Common myeloid progenitor, CD34-positive (primary cell): ENCODE measurements at regions not wholly inside any gene's neighbourhood (a gene's known extent, or its start where the extent isn't known, plus 50 kb on each side); places are given as distances from the start of the nearest gene placed in this dataset.

ENCODE experiments used
- CTCF ChIA-PET: fragments of 350-600 bp; sonication (Branson Sonifier 250); formaldehyde crosslinking; loops from one replicate; lab custom pipeline; 2021; ENCODE audit warnings: antibody characterized with exemption; lab: Charles Lee
- POLR2A ChIA-PET: fragments of 350-600 bp; sonication (Branson Sonifier 250); formaldehyde crosslinking; loops from one replicate; lab custom pipeline; 2021; ENCODE audit warnings: antibody characterized with exemption; lab: Charles Lee
- DNase-seq, 3 donors: peaks; one replicate each; pipeline versions ENCODE4 v3.0.0 to v3.0.0-alpha.2; 2013
- H3K27ac ChIP-seq, 2 experiments: 1 replicate in 1 of 2; 2 replicates in 1 of 2; pipeline ENCODE4 v1.7.0; 2013; ENCODE audit warnings: inconsistent platforms in 2 of 2, low read length in 2 of 2, mild to moderate bottlenecking in 2 of 2, low read depth in 1 of 2, moderate library complexity in 1 of 2; ENCODE audit not compliant: severe bottlenecking in 2 of 2, insufficient read depth in 1 of 2, poor library complexity in 1 of 2
- H3K27me3 ChIP-seq, 5 experiments: replicated peaks in 2 of 5; 1 replicate in 3 of 5; 2 replicates in 2 of 5; pipeline versions ENCODE4 v1.6.1 to v1.7.0; 2013; ENCODE audit warnings: low read length in 4 of 5, mild to moderate bottlenecking in 2 of 5, moderate library complexity in 2 of 5, inconsistent platforms in 1 of 5; ENCODE audit not compliant: insufficient read depth in 5 of 5, control insufficient read depth in 4 of 5
- H3K36me3 ChIP-seq, 4 experiments: 1 replicate in 2 of 4; 2 replicates in 2 of 4; pipeline versions ENCODE4 v1.6.1 to v1.7.0; 2013; ENCODE audit warnings: low read length in 3 of 4, control low read depth in 1 of 4, mild to moderate bottlenecking in 1 of 4; ENCODE audit not compliant: control insufficient read depth in 4 of 4, insufficient read depth in 4 of 4
- H3K4me1 ChIP-seq, 4 experiments: 1 replicate in 3 of 4; 2 replicates in 1 of 4; pipeline versions ENCODE4 v1.6.1 to v1.7.1; 2013; ENCODE audit warnings: low read length in 3 of 4, mild to moderate bottlenecking in 3 of 4, control low read depth in 1 of 4, inconsistent platforms in 1 of 4, moderate library complexity in 1 of 4; ENCODE audit not compliant: control insufficient read depth in 4 of 4, insufficient read depth in 4 of 4; ENCODE audit errors: control extremely low read depth in 1 of 4
- H3K4me3 ChIP-seq, 7 experiments: 1 replicate in 4 of 7; 2 replicates in 3 of 7; pipeline versions ENCODE4 v1.5.1 to v1.7.0; 2013; ENCODE audit warnings: mild to moderate bottlenecking in 7 of 7, low read length in 6 of 7, moderate library complexity in 6 of 7, inconsistent platforms in 2 of 7, low read depth in 2 of 7, control low read depth in 1 of 7; ENCODE audit not compliant: insufficient read depth in 4 of 7, control insufficient read depth in 1 of 7; ENCODE audit errors: extremely low read depth in 1 of 7
- H3K9me3 ChIP-seq, 5 experiments: 1 replicate in 4 of 5; 2 replicates in 1 of 5; pipeline versions ENCODE4 v1.6.1 to v1.7.1; 2013; ENCODE audit warnings: low read length in 4 of 5, mild to moderate bottlenecking in 2 of 5, inconsistent platforms in 1 of 5, low read depth in 1 of 5, moderate library complexity in 1 of 5; ENCODE audit not compliant: control insufficient read depth in 4 of 5, insufficient read depth in 2 of 5; ENCODE audit errors: control extremely low read depth in 1 of 5
- WGBS: methylation state at CpG from one replicate; pipeline ENCODE4 v1.1.5; 2013; ENCODE audit not compliant: insufficient coverage; 5-methylcytosine and 5-hydroxymethylcytosine counted together

DNA sequence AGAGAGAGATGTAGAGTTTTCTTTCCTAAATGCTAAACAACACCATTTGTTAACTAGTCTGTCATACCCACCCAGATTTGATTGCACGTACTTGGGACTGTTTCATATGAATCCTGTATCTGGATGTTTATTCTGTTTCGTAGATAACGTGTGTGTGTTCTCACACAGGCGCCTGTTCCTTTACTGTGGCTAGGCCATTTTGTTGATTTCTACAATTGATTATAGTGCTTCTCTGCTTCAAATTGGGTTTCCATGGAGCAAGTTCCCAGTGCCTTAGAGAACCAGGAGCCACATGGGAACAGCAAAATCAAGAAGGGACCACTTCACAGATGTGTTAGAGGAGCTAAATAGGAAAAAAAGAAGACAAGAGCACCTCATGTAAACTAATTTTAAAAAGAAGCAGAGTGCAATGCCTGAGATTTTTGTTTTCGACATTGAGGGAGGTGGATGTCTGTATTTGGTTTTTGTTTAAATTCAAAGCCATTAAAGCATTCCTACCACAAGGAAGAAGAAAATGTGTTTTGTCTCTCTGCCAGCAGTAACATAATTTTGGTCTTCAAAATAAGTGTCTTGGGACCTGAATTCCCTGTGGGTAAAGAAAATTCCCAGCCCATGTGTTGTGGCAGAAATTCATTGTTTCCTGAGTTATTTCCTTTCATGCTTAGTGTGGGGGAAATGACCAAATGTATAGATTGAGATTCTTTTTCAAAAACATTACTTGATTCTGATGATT, 424.0 kb upstream of the C2CD4B start:
- H3K36me3 ChIP-seq, result no peaks in the 10 kb centered on the region
- DNase-seq, result no peak
- H3K4me1 ChIP-seq, result no peaks in the 10 kb centered on the region
- WGBS, result no CpG with 5 or more reads among the region's 5 CpGs
- H3K27ac ChIP-seq, result no peak overlapping the region
- POLR2A ChIA-PET, result no interaction called here
- no peaks in the 10 kb centered on the region for H3K9me3 ChIP-seq
- H3K4me3 ChIP-seq, result no peak overlapping the region
- CTCF ChIA-PET, result no interaction called here
- H3K27me3 ChIP-seq, result no peaks in the 10 kb centered on the region

DNA sequence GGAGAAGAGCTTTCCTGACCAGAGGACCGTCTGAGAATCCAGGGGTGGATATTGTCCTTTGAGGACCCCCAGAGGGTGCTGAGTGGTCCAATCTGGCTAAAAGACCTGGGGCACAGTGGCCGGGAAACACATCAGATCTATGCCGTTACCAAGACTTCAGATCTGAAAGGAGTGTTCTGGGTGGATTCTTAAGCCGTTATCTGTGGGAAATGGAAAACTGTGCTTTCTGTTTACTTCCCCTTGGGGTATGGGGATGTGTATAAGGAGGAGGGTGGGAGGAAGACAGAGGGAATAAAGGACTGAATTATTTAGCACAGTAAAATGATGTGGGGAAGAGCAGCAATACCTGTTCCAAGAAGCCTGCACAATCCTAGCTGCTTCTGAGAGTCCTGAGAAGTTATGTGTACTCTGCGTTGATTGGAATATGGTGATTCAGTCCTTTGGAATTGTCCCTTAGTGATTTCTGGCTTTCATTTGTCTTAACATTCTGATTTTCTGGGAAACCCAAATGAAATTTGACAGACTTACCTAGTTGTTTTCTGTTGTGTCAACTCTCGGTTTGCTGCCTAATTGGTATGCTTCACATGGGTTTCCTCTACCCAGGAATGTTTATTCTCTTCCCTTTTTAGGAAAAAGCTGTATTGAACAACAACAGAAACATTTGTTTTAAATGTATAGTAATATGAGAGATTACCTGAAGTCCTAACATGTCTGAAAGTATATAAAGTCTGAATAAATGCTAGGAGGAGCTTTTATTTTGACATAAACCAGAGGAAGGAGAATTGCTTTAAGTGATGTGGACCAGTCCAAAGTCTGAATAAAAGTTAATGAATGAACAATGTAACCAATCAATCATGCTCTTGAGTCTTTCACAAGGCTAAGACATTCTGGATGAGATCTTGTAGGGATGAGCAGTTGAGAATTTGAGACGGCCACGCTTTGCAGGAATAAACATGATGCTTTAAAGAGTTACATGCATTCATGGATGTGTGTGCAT, 427.1 kb upstream of the C2CD4B start:
- no peaks in the 10 kb centered on the region for H3K27me3 ChIP-seq
- POLR2A ChIA-PET, result no interaction called here
- H3K4me1 ChIP-seq, result no peaks in the 10 kb centered on the region
- no peak overlapping the region for H3K4me3 ChIP-seq
- no peaks in the 10 kb centered on the region for H3K36me3 ChIP-seq
- CTCF ChIA-PET, result no interaction called here
- H3K27ac ChIP-seq, result no peak overlapping the region
- no peaks in the 10 kb centered on the region for H3K9me3 ChIP-seq
- 98% methylated on average over 7 of the region's 8 CpGs for WGBS
- no peak for DNase-seq

DNA sequence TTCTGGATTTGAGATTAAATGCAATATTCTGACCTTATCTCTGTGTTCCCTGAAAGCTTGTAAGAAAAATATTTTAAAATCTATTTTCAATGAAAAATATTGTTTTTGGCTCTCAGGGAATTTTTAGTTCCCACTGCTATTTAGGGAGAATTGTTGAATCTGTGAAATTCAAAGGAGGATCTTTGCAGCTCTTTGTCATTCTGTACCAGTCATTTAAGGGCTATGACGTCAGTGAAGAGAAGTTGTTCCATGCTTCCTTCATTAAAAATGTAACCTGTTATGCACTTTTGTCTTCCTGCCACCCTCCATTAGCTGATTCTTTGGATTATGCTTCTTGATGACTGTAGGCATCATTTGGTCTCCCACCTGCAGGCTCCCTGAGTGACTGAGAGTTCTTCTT, 427.8 kb upstream of the C2CD4B start:
- DNase-seq, result no peak
- Histone ChIP-seq H3K27me3 (no peaks in the 10 kb centered on the region), H3K4me3 (no peak overlapping the region), H3K4me1 (no peaks in the 10 kb centered on the region), H3K9me3 (no peaks in the 10 kb centered on the region), H3K36me3 (no peaks in the 10 kb centered on the region), H3K27ac (no peak overlapping the region)
- CTCF ChIA-PET, result no interaction called here
- POLR2A ChIA-PET, result no interaction called here
- 100% methylated on average over 1 of the region's 1 CpG for WGBS

DNA sequence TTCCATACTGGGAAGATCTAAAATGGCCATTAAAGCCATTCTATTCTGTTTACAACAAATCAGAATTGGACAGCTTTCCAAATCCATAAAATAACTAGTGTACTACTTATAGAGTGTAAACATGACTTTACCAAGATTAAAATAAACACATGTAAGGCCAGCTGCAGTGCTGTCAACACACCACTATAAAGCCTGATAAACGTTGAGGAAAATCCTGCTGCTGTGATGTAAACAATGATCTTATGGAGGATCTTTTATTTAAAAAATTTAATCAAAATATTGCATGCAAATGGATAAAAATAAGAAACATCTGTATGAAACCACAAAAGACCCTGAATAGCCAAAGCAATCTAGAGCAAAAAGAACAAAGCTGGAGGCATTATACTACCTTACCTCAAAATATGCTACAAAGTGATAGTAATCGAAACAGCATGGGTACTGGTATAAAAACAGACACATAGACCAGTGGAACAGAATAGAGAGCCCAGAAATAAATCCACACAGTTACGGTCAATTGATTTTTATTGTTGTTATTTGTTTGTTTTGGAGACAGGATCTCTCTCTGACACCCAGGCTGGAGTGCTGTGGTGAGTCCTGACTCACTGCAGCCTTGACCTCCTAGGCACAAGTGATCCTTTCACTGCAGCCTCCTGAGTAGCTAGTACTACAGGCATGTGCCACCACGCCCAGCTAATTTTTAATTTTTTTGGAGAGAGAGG, 428.8 kb upstream of the C2CD4B start:
- Histone ChIP-seq H3K27ac (no peak overlapping the region), H3K9me3 (no peaks in the 10 kb centered on the region), H3K27me3 (no peaks in the 10 kb centered on the region), H3K4me1 (no peaks in the 10 kb centered on the region), H3K4me3 (no peak overlapping the region), H3K36me3 (no peaks in the 10 kb centered on the region)
- WGBS, result 100% methylated on average over 3 of the region's 4 CpGs
- DNase-seq, result no peak
- POLR2A ChIA-PET, result no interaction called here
- CTCF ChIA-PET, result no interaction called here

DNA sequence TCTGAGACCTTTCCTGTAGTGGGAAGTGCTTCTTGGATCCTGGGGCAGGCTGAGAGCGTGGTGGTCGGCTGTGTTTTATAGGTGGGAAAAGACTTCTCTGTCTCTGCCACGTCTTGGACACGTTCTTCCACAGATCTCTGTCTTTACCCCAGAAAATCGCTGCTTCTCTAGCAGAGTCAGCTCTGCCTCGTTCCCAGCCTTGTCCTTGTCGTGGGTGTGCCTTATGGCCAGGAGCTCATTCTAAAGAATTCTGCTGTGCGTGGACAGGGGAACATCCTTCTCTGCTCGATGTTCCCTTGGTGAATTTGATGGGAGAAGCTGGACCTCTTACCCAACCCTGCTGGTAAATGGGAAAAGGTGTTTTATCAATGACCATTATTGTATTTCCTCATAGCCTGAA, 433.1 kb upstream of the C2CD4B start:
- CTCF ChIA-PET, result no interaction called here

DNA sequence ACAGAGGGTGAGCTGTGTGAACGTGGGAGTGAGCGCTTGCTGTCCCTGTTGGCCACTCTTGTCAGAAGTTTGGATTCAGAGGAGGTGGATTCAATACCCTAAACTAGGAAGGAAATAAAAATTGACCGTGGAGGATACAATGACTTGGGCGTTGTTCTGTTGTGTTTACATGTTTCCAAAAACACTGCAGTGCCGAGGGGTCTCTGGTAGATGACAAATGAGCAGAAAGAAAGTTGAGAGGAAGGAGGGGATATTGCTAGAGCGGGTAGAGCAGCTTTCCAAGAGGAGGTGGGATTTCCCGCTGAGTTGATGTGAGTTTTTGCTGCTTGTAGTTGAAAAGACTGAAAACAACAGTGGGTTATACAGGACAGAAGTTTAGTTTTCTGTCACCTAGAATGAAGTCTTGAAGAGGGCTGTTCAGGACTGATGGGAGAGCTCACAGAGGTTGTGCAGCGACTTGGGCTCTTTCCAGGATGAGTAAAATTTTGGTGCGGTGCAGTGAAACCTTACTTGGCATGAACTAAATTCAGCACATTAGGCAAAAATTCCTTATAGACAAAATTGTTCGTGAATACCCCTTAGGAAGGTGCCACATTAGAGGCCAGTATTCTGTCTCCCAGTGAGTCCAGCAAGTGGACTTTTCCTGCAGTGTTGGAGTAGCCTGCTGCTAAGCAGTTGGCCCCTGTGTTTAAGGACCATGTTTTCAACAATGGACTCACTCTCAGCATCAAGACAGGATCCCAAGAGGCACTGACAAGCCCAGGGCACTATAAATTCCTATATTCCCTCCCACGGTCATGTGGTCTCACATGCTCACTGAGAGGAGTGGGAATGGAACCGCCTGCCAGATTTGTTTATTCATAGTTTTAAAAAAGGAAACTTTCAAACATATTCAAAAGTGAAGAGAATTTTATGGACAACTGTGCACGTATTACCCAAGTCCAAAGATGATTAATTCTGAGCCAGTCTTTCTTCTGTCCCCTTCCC, 435.0 kb upstream of the C2CD4B start:
- Histone ChIP-seq H3K27ac (no peak overlapping the region), H3K4me3 (no peak overlapping the region)
- POLR2A ChIA-PET, result no interaction called here

More for the DNA sequence above, 433.1 kb upstream of the C2CD4B start:
- Histone ChIP-seq H3K27me3 (no peaks in the 10 kb centered on the region), H3K9me3 (no peaks in the 10 kb centered on the region), H3K4me3 (no peak overlapping the region), H3K27ac (no peak overlapping the region), H3K4me1 (no peaks in the 10 kb centered on the region), H3K36me3 (no peaks in the 10 kb centered on the region)
- WGBS, result 99% methylated on average over 7 of the region's 9 CpGs
- POLR2A ChIA-PET, result no interaction called here
- no peak for DNase-seq

More for the DNA sequence above, 435.0 kb upstream of the C2CD4B start:
- Histone ChIP-seq H3K27me3 (no peaks in the 10 kb centered on the region), H3K4me1 (no peaks in the 10 kb centered on the region), H3K9me3 (no peaks in the 10 kb centered on the region), H3K36me3 (no peaks in the 10 kb centered on the region)
- DNase-seq, result no peak
- 74% methylated on average over 8 of the region's 13 CpGs for WGBS
- CTCF ChIA-PET, result no interaction called here
